ENCODE measurements at regions not wholly inside any gene's neighbourhood (a gene's known extent, or its start where the extent isn't known, plus 50 kb on each side); places are given as distances from the start of the nearest gene placed in this dataset.

DNA sequence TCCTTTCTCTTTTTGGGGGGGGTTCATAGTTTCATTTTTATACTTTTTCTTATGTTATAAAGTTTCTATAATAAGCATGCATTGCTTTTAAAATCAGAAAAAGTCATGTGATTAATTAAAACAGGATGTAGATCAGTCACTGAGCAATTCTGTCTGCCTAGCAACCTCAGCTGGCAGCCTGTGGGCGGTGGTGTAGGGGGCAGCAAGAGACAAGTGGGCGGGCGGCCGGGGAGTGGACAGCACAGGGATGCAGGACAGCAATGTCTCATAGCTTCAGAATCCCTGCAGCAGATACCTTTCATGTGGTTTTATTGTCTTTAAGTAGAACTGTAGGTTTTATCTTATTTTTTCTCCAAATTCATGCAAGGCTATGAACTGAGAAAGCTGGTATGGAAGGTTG lies 101.9 kb upstream of the S1PR3 start:
- DNase-seq = no peak
- Histone ChIP-seq H3K27ac (replicated peaks) (no peak overlapping the region), H3K27me3 (ENCODE audit: low read depth) (no peaks in the 10 kb centered on the region), H3K36me3 (no peaks in the 10 kb centered on the region), H3K9me3 (replicated peaks) (peaks cover 4% of the 10 kb centered on the region), H3K4me1 (no peaks in the 10 kb centered on the region), H3K4me3 (no peak overlapping the region)
- TF ChIP-seq, protein P1, sequence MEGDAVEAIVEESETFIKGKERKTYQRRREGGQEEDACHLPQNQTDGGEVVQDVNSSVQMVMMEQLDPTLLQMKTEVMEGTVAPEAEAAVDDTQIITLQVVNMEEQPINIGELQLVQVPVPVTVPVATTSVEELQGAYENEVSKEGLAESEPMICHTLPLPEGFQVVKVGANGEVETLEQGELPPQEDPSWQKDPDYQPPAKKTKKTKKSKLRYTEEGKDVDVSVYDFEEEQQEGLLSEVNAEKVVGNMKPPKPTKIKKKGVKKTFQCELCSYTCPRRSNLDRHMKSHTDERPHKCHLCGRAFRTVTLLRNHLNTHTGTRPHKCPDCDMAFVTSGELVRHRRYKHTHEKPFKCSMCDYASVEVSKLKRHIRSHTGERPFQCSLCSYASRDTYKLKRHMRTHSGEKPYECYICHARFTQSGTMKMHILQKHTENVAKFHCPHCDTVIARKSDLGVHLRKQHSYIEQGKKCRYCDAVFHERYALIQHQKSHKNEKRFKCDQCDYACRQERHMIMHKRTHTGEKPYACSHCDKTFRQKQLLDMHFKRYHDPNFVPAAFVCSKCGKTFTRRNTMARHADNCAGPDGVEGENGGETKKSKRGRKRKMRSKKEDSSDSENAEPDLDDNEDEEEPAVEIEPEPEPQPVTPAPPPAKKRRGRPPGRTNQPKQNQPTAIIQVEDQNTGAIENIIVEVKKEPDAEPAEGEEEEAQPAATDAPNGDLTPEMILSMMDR (IDR thresholded peaks at IDR 0.05; ENCODE audit: borderline replicate concordance) = no peak
- intact Hi-C loops (cut with micrococcal nuclease) = no loop called here

DNA sequence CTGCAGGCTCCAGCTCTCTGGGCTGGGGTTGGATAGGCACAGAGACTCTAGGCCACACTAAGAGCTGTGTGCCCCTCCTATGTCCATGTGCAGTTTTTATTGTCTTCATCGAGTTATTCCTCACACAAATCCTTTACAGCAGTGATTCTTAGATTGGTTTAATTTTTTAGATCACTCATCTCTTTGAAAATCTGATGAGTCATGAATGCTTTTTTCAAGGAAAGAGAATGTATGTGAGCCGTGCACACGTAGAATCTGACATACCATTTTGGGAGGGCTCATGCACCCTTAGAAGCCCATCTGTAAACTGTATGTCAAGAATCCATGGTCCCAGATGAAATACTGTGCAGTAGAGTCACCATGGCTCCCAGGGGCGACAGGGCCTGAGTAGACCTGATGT lies 100.7 kb upstream of the S1PR3 start:
- TF ChIP-seq, protein P1 (IDR thresholded peaks at IDR 0.05; ENCODE audit: borderline replicate concordance) = no peak
- peaks cover 4% of the 10 kb centered on the region for H3K9me3 ChIP-seq (replicated peaks)
- intact Hi-C loops (cut with micrococcal nuclease) = no loop called here
- no peak for DNase-seq
- no peak overlapping the region for H3K27ac ChIP-seq (replicated peaks)
- H3K4me3 ChIP-seq = no peak overlapping the region
- H3K36me3 ChIP-seq = no peaks in the 10 kb centered on the region
- no peaks in the 10 kb centered on the region for H3K4me1 ChIP-seq
- H3K27me3 ChIP-seq (ENCODE audit: low read depth) = no peaks in the 10 kb centered on the region

DNA sequence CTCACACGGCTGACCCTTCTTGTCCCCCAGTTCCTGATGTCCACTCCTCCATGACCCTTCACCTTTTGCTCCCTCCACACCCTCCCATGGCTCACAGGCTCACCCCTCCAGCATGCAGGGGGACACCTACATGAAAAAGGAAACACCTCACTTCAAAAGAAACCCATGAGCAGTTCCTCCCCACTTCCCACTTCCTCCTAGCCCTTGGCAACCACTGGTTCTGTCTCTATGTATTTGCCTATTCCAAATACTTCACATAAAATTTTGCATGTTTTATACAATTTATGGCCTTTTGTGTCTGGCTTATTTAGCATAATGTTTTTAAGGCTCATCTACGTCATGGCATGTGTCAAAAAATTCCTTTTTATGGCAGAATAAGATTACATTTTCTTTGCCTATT lies 100.2 kb upstream of the S1PR3 start:
- no peaks in the 10 kb centered on the region for H3K4me1 ChIP-seq
- H3K4me3 ChIP-seq = no peak overlapping the region
- H3K9me3 ChIP-seq (replicated peaks) = peaks cover 4% of the 10 kb centered on the region
- TF ChIP-seq, protein P1 (IDR thresholded peaks at IDR 0.05; ENCODE audit: borderline replicate concordance) = no peak
- no peaks in the 10 kb centered on the region for H3K27me3 ChIP-seq (ENCODE audit: low read depth)
- intact Hi-C loops (cut with micrococcal nuclease) = no loop called here
- DNase-seq = no peak
- H3K36me3 ChIP-seq = no peaks in the 10 kb centered on the region
- H3K27ac ChIP-seq (replicated peaks) = no peak overlapping the region

DNA sequence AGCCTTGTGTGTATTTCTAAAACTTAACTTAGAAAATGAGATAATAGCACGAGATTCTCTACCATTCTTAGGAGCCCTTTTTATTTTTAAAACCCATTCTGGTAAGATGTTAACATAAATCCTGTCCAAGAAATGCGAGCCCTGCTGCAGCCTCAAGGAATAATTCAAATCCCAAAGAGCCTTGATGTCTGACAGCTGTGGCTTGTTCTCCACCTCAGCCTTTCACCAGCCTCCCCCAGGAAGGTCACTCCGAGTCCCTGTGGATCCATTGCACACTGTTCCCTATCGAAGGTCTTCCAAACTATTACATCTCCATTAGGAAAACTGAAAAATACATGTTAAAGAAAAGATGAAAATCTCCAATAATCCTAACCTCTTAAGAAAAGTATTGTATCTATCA lies 98.5 kb upstream of the S1PR3 start:
- no peak for DNase-seq
- Histone ChIP-seq H3K4me1 (no peaks in the 10 kb centered on the region), H3K4me3 (no peak overlapping the region), H3K9me3 (replicated peaks) (no peaks in the 10 kb centered on the region), H3K36me3 (no peaks in the 10 kb centered on the region), H3K27me3 (ENCODE audit: low read depth) (no peaks in the 10 kb centered on the region), H3K27ac (replicated peaks) (no peak overlapping the region)
- TF ChIP-seq, protein P1 (IDR thresholded peaks at IDR 0.05; ENCODE audit: borderline replicate concordance) = no peak
- intact Hi-C loops (cut with micrococcal nuclease) = no loop called here

DNA sequence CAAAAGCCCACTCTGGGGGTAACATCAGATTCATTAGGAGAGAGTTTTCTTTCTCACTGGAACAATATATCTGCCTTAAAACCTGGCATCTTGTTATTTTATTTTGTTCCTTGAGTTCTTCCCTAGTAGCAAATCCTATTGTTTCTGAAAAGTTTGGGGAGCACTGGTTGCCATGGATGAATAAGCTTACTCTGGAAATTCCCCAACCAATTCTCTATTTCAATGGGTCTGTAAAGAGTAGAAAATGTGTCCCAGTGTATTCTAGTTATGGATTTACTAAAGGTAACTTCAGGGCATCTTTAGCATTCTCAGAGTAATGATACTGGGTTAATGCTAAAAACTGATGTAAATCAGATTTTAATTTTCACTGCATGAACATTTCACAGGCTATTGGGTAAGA lies 94.2 kb upstream of the S1PR3 start:
- Histone ChIP-seq H3K27me3 (ENCODE audit: low read depth) (no peaks in the 10 kb centered on the region), H3K4me1 (no peaks in the 10 kb centered on the region), H3K4me3 (no peak overlapping the region), H3K27ac (replicated peaks) (no peak overlapping the region), H3K36me3 (no peaks in the 10 kb centered on the region), H3K9me3 (replicated peaks) (no peaks in the 10 kb centered on the region)
- TF ChIP-seq, protein P1 (IDR thresholded peaks at IDR 0.05; ENCODE audit: borderline replicate concordance) = no peak
- DNase-seq = no peak
- intact Hi-C loops (cut with micrococcal nuclease) = no loop called here
